CD4-positive, alpha-beta T cell treated with Interleukin-10 for 1 hour (primary cell): ENCODE measurements at regions not wholly inside any gene's neighbourhood (a gene's known extent, or its start where the extent isn't known, plus 50 kb on each side); places are given as distances from the start of the nearest gene placed in this dataset.

Source experiments
- DNase-seq: peaks from one replicate; pipeline ENCODE4 v3.0.0-alpha.2; 2020

DNA sequence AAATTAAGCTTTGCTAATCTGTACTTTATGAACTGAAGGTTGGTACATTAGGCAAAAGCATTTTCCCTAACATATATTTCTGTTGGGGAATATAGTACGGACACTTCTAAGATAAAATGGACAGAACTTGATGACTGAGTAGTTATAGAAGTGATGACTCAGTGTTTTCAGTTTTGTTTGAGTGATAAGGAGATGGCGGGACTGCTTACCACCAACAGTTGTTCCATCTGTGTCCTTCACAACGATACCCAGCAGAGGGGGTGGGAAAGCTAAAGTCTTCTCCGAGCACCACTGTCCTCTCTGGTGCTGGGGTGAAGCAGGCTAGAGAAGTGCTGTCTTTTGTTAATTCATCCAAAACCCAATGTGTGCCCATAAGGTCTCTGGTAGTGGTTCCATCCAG lies 195.8 kb downstream of the CD47 start:
- DNase-seq, result no peak

DNA sequence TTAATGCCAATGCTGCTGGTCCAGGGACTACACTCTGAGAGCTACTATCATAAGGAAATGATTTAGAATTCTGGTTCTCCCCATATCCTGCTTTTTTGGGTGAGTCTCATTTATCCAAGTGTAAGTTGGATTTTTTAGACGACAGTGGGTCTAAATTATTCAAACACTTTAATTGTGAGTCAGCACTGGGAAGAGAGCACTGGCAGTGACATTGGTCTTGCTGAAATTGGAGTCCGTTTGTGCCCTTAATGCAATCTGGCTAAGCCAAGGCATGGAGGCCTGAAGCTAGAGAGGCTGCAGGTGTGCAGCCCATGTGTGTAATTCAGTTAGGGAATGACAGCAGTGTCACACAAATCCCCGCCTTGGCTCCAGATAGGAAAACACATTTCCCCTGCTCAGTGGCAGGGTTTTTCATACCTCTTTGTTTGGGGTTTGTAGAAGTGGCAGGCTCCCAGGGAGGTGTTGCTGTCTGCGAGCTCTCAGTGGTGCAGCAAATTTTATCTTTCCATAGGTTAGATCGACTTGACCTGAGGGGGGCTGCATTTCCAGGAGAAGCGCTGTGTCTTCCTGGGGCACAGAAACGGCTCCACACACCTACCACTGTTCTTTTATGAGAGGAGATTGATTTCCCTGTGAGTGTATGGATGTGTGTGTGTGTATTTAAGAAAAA lies 197.7 kb downstream of the CD47 start:
- DNase-seq, result no peak

DNA sequence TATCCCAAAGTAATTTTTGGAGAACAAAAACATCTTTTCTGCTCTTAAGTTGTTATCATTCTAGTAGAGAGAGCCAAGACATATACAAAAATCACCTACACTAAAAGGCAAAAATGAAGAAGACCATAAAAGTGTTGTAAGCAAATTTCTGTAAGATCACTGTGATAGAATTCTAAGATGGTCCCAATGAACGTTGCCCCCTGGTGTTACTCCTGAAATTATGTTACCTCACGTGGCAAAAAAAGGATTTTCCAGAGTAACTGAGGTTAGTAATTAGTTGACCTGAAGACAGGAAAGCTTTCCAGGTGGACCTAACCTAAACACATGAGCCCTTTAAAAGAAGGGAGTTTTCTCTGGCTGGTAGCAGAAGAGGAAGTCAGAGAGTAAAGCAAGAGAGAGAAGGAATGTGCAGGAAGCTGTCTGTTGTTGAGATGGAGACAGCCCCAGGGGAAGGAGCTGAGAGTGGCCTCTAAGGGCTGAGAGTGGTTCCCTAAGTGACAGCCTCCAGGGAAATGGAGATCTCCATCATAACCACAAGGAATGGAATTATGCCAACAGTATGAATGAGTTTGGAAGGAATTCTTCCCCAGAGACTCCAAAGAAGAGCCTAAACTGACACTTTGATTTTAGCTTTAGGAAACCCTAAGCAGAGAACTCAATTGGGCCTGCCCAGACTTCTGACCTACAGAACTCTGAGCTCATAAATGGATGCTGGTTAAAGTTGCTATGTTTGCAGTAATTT lies 205.9 kb downstream of the CD47 start:
- DNase-seq, result no peak

DNA sequence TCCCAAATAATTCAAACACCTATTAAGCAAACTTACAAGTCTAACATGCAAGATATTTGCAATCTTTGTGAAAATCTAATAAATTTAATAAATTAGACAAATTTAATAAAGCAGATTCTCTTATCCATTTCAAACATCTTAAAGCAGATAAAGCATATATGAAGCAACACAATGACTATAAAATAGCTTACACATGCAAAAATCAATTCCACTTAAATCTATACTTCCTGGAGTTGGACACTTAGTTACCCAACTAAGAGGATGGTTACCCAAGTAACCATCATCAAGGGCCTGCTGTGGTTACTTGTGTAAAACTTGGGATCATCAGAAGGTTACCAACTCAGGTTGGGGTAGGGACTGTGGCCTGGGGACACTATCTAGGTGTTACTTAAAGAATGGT lies 206.8 kb downstream of the CD47 start:
- DNase-seq, result no peak

DNA sequence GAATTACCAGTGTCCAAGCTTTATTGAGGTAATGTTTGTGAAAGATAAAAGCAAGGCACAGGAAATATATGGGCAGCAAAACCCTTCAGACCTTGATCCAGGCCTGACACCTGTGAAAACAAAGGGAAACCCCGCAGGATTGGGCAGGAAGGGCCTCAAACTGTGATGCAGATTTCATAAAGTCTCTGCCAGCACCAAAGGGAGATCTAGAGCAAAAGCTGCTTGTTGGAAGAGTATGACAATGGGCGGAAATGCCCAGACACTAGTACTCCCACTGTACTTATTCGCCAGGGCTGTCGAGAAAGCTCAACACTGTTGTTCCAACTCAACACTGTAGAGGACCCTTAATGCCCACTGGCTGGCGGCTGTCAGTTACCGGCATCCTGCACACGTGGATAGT lies 207.9 kb downstream of the CD47 start:
- DNase-seq, result no peak

DNA sequence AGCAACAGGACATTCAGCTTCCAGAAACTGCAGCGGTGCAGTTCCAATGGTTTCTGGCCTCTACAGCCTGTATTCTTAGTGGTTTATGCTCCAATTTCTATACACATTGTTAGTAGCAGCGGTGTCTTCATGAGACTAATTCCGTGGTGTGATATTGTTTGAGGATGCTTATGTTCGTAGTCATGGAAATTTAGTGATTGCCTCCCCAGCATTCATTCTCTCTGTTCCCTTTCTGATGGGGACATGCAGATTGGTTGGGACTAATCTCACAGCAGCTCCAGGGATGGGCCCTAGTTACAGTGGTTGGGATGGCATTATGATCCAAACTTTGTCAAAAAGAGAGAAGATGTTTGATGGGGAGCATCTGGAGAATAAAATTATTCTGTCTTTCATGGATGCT lies 208.6 kb downstream of the CD47 start:
- DNase-seq, result no peak

DNA sequence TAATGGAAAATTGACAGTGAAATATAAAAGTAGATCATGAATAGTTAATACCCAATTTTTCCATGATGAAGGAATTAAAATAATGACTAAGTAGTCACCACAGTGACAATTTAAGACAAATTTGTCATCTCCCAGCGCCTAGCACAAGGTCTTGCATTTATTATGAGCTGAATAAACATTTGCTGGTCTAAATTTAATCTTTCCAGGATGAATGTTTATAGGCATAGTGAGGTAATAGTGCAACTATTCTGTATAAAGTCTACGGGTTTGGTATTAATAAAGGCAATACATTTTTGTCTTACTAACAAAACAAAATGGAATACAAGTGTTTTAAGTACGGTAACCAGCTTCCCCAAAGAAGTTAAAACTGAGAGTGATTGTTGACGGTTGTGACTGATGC lies 209.3 kb downstream of the CD47 start:
- DNase-seq, result no peak

DNA sequence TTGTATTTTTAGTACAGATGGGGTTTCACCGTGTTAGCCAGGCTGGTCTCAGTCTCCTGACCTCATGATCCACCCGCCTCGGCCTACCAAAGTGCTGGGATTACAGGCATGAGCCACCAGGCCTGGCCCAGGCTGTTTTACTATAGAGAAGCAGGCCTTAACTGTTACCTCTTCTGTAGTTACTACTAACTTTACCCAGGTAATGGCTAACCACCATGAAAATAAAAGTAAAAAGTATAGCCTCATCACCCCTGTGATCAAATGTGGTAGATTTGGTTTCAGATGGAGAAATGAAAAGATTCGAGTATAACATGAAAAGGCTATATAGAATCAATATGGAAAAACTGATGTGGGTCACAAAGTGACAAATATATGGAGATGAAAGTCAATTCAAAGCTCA lies 210.1 kb downstream of the CD47 start:
- no peak for DNase-seq

DNA sequence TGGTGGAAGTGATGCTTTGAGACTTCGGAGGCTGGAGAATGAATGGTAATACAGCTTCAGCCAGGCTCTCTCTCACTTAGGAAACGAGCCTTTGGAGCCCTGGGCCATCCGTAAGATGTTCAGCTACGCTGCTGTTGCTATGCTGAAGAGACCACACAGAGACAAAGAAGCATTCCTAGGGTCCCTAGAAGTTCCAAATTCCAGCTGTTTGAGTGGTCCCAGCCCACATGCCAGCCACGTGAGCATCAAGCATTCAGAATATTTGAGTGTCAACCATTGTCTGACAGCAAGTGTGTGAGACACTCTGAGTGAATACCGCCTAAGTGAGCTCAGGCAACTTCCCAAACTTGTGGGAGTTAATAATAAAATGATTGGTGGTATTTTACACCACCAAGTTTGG lies 212.9 kb downstream of the CD47 start:
- no peak for DNase-seq

DNA sequence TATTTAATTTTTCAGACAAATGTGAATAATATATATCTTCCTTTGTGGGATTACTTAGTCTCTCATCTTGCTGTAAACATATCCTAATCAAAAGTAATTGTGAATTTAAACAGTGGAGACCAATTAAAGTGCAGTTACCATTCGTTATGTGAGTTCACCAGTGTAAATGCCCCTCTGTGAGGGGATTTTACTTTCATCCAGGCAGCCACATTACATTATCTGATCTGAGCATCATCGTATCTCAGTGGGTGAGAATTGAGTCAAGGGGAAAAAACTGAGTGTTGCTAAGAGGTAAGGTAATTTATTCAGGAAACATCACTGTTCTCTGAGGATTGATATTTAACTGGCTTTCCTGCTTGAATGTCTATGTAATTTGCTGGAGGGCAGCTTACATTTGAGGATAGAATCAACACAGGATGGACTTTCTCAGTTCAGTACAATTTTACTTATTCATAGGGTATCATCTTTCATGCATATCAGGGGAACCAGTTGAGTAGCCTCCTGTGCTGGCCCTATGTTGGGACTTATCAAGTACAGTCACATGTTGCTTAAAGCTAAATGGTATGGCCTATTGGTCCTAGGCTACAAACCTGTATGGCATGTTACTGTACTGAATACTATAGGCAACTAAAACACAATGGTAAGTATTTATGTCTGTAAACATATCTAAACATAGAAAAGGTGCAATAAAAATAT lies 219.7 kb downstream of the CD47 start:
- DNase-seq, result no peak

DNA sequence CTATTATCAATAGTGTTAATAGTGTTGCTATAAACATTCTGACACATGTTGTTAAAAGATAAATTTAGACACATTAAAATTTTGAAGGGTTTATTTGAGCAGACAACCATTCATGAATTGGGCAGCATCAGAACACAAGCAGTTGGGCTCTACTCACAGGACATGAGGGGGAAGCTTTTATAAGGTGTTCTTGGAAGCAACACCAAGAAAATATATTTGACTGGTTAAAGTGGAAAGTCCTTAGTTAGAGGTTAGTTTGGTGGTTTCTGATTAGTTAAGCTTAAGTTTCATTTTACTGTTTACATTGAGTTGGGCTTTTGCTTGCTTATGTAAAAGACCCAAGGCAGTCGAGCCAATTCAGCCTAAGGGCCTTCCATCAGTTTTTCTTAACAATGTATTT lies 220.7 kb downstream of the CD47 start:
- DNase-seq, result no peak

DNA sequence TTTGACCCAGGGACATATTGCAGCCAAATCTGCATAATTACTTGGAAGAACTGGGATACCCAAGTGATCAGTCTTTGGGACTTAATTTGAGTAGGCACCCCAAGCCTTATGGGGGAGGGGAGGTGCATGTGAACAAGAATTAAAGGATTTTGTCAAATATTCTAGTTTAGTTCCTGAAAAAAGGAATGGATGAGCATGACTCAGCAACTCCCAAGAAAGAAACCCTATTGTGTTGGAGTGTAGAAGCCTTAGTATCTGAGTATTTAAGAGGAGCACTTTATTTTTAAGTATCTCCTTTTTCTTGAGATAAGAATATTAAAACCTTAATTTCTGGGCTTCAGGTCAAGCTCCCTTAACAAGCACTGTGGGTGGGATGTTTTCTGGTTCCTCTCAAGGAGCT lies 222.4 kb downstream of the CD47 start:
- DNase-seq, result no peak

DNA sequence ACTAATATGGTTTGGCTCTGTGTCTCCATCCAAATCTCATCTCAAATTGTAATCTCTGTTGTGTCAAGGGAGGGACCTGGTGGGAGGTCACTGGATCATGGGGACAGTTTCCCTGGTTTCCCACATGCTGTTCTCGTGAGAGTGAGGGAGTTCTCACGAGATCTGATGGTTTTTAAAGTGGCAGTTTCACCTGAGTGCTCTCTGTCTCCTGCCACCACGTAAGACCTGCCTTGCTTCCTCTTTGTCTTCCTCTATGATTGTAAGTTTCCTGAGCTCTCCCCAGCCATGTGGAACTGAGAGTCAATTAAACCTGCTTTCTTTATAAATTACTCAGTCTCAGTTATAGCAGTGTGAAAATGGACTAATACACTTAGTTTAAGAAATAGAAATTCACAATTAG lies 228.9 kb downstream of the CD47 start:
- DNase-seq, result no peak

DNA sequence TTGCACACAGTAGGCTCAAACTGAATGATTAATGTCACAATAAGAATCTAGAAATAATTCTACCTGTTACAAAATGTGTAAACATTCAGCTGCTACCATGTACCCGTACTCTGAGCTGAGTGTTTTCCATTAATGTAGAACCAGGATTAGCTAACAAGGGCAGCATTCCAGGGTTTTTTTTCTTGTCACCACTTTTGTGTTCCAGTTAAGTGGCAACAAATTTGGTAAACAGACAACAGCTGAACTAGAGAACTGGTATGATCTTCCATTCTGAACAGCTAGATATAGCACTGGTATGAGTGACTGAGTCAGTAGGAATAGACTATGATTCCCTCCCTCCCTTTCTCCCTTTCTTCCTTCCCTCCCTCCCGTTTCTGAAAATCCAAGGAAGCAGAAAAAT lies 229.4 kb downstream of the CD47 start:
- no peak for DNase-seq
